Inflammatory macrophage (primary cell): ENCODE measurements at regions not wholly inside any gene's neighbourhood (a gene's known extent, or its start where the extent isn't known, plus 50 kb on each side); places are given as distances from the start of the nearest gene placed in this dataset.
"Not testable (repeated sequence)": the region's sequence is repeated elsewhere in the genome, so short reads cannot be mapped to it uniquely, and the experiment has no call there.

Source experiments
- DNase-seq, 2 donors: peaks; one replicate each; pipeline ENCODE4 v3.0.0-alpha.2; 2020 to 2022

DNA sequence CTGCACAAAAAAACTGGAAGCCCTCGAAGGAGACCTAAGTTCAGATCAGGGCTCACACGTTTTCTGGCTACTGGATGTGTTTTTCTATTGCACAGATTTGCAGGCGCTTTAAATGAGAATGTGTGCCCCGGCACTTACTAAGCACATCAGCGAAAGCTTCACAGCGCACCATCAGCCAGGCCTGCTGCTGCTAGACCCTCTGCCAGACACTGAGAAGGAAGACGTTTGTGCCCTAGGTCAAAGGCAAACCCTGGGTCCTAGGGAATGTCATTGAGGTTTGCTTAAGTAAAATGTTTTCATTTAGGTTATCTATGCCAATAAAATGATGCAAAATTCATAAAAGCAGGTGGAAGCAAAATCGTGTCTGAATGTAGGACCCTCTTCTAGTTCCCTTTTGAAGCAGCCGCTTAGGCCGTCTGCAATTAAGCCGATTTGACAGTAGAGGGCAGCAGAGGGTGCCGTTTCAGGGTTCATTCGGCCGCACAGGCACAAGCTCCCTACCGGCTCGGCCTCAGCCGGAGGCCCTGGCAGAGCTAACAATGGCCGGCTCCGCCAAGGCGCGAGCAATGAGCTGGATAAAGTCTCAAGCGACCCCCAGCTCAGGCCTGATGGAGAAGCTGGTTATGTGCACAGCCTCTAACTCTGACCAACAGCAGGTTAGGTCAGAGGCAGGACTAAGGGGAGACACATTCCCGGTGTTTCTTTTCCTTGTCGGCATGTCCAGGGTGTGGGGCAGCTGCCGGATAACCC, 107.2 kb upstream of the FOXA2 start:
- peak; percentile 77 to 81 for DNase-seq

DNA sequence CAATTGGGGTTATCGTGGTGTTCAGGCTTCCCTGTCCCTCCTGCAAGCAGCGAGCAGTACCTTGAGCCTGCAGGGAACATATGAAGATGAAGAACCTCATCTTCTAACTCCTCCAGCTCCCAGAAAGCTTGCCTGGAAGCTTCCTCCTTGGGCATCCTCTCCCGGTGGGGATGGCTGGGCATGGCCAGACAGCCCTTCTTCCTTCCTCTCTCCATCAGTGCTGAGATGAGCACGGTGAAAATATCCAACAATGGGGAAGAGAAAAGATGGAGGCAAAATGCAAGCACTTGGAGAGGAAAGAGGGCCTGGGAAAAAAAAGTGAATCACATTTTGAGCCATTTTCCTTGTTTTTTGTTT, 107.7 kb upstream of the FOXA2 start:
- no peak for DNase-seq

DNA sequence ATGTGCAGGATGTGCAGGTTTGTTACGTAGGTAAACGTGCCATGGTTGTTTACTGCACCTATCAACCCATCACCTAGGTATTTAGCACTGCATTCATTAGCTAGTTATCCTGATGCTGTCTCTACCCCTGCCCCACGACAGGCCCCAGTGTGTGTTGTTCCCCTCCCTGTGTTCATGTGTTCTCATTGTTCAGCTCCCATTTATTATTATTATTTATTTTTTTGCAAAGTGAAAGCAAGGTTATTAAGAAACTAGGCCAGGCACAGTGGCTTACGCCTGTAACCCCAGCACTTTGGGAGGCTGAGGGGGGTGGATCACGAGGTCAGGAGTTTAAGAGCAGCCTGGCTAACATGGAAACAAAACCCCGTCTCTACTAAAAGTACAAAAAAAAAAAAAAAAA, 108.2 kb upstream of the FOXA2 start:
- DNase-seq, result not testable (repeated sequence)

DNA sequence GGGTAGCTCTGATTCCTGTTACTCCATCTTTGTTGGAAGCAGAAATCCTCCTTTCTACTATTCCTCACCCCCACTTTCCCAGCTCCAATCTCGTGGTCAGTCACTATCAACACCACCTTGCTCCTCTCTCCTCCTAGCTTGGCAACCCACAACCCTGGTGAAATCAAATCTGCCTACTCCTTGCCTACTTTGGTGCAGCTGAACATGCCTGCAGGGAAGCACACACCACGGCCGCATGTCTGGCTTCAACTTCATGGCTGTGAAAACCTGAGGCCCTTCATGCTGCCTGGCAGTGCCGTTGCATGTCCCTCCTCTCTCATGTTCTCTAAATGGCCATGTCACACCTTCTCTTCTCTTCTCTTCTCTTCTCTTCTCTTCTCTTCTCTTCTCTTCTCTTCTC, 112.4 kb upstream of the FOXA2 start:
- no peak for DNase-seq

DNA sequence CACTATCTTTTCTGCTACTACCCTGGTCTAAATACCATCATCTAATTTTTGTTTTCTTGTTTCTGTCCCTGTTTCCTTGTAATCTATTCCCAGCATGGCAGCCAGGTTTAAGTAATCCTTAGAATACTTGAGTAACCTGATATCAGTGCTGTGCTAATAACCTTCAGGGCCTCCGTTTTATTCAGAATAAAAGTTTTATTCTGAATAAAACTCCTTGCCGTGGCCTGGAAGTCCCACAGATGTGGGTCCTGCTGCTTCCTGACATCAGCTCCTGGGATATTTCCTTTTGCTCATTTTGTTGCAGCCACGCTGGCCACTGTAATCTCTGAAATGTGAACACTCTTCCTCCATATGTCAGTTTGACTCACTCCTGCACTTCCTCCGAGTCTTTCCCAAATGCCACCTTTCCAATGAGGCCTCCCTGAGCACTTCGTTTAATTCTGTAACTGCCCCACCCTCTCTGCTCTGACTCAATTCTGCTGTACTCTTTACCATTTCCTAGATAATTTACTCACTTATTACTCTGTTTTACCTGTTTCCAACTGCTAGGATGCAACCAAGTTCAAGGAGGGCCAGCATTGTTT, 114.0 kb upstream of the FOXA2 start:
- DNase-seq, result no peak

DNA sequence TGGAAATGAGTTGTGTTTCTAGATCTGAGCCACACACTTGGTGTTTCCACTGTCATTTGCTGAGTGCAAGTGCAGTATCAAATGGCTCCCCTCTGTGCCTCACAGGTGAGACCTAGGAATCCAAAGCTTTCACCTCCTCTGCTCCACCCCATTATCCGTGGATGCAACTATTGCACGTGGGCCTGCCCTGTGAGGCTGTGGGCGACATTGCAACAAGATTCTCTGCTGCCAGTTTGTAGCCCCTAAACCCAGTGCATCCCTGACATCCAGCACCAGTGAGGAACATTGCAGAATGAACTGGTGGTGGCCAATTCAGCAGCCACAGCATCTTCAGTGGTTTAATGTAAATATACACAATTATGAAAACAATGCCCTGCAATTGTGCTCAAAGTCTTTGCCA, 115.0 kb upstream of the FOXA2 start:
- no peak for DNase-seq

DNA sequence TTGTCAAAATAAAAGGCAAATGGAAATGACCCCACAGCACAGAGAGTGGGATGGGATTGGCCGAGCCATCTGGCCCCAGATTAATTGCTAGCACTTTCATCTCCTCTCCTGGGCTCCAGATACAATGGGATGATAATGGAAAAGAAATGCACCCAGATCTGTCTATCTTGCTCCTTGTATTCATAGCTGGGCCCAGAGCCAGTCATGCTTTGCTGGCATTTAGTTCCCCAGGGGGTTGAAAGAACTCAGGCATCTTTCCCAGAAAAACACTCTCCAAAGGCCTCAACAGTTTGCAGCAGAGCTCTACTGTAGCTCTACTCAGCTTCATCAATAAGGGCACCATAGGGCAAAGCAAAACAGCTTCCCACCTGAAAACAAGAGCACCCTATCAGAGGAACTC, 116.0 kb upstream of the FOXA2 start:
- no peak for DNase-seq

DNA sequence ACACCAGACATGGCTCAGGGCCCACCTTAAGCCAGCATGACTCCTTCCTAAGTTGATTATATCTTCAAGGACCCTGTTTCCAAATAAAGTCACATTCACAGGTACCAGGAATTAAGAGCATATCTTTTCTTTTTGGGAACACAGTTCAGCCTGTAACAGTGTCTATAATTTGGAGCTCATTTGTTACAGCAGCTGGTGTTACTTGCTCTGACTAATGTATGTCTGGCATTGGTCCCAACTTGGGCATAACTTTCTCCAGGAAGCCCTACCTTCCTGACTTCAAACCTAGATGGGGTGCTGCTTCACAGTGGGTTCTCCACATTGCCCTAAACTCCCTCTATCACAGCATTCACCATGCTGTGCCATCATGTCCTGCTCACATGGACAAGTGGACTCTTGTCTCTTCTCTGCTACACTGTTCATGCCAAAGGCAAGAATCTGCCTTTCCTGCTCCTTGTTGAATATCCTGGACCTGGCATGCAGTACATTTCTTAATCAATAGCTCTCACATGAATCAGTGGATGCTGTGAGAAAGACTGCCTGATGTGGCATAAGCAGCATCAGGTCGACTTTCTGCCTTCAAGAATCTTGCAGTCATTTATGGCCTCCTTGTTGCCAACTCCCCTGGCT, 117.4 kb upstream of the FOXA2 start:
- DNase-seq, result no peak

DNA sequence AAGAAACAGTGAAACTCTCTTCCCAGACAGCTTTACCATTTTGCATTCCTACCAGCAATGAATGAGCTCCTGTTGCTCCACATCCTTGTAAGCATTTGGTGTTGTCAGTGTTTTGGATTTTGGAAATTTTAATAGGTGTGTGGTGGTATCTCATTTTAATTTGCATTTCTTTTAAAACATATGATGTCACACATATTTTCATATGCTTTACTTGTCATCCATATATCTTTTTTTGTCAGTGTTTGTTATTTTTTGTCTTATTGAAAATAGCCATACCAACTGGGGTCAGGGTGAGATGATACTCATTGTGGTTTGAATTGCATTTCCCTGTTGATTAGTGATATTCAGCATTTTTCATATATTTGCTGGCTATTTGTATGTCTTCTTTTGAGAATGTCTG, 119.5 kb upstream of the FOXA2 start:
- DNase-seq, result no peak

DNA sequence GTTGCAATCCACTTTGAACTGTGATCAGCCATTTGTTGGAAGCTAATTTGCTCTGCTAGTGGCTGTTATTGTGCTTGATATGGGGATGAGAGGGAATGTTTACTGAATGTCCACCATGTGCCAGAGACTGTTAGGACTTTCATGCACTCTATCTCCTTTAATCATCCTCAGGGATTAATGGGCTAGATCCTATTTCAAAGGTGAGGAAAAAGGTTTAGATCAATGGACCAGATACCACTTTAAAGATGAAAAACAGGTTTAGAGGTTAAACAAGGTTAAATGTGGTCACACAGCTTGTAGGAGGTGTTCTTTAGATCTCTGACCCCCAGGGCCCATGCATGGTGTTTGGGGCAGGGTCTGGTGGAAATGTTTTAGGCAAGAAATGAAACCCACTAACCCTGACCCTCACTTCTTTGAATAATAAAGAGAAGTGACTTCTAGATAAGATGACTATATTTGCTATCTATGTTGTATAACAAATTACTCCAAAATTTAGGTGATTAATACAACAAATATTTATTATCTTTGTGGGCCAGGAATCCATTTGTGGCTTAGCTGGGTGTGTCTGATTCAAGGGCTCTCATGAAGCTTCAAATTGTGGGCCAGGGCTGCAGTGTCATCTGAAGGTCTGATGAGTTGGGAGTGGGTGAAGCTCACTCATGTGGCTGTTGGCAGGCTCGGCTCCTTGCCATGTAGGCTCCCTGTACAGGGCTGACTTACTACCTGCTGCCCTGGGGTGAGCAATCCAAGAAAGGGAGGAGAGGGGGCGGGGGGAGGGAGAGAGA, 127.8 kb upstream of the FOXA2 start:
- DNase-seq, result no peak

DNA sequence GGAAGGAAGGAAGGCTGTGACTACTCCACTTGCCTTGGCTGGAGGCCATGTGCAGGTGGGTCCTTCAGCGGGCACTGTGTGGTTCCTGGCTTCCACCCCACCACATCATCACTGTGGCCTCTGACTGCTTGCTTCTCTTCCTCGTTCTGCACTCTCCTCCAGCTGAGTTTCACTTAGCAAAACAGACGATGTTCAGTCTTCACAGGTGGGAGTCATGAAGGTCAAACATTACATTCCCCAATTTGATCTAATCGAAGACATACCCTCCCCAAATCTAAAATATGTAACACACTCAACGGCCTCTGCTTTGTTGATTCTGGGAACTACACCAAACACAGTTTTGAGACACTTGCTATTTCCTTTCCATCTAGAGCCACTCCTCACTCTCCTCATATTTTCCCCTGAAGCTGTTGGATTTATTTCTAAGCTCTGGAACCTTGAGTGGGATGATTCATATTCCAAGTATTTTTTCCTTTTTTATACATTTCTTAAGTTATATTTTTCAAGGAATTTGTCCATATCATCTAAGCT, 132.5 kb upstream of the FOXA2 start:
- no peak for DNase-seq

DNA sequence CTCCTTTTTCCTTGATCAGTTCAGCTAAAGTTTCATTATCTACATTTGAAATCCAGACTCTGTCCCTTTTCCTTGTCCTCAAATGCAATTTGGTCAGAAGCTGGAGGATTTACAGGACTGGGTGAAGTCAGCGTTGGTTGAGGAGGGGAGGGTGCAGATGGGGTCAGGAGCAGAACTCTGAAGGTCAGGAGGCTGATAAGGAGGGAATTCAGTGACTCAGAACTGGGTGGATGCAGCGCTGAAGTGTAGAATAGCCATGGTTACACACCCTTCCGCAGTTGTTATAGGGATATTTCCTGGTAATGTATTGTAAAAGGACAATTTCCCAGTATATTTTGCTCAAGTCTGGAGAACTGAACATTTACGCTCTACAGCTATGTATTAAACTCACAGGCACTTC, 133.1 kb upstream of the FOXA2 start:
- no peak for DNase-seq

DNA sequence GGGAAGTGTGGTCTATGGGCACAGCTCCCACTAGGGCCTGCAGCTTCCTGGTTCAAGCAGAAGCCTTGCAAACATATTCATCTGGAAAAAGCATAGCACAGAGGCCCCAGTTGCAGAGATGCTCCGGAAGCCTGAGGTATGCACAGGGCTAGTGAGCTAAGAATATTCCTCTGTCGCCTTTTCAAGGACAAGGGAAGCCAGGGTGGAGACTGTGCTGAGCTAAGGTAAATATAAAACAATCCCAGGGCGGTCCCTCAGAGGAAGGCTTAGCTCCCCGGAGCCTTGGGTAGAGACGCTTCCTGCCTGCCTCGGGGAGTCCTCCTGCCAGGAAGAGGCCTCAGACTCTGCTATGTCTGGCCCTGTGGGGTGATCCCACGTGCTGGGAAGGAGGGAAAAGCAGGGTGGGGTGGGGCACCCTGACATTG, 134.8 kb upstream of the FOXA2 start:
- DNase-seq, result no peak

DNA sequence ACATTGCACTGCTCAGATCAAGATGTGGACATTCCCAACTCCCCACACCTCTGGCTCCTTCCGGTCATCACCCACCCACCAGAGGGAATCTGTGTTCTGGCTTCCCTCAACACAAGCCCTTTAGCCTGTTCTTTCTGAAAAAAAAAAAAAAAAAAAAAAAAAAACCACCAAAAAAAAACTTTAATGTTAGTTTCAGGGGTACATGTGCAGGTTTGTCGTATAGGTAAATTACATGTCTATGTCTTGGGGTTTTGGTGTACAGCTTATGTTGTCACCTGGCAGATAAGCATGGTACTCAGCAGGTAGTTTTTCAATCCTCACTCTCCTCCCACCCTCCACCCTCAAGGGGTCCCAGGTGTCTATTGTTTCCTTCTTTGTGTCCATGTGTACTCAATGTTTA, 135.8 kb upstream of the FOXA2 start:
- no peak for DNase-seq

DNA sequence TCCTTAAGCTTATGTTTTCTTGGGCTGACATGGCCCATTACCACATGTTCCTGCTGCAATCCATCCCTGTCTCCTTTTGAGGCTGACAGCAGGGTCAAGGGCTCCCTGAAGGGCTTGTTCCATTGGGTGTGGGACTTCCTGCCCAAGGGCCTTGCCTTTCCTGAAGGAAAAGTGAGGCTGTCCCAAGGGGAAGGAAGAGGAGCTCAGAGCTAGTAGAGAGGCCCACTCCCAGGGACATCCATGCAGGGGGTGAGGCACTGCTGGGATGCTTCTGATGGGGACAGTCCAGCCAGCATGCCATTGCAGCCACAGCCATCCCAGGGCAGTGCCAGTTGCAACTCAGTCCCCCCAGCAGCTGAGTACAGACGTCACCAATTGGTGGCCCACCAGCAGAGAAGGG, 138.4 kb upstream of the FOXA2 start:
- DNase-seq, result no peak

DNA sequence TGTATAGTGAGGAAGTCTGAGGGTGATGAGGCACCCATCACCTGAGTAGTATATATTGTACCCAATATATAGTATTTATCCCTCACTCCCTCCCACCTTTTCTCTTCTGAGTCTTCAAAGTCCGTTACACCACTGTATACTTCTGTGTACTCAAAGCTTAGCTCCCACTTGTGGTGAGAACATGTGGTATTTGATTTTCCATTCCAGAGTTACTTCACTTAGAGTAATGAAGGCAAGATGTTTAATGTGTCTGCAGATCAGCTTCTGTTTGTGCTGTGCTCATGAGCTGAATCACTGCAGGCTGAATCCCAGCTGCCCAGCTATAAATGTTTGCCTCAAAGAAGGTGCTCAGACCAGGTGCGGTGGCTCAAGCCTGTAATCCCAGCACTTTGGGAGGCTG, 139.3 kb upstream of the FOXA2 start:
- peak in 1 of 2 donors; percentile 16 for DNase-seq

DNA sequence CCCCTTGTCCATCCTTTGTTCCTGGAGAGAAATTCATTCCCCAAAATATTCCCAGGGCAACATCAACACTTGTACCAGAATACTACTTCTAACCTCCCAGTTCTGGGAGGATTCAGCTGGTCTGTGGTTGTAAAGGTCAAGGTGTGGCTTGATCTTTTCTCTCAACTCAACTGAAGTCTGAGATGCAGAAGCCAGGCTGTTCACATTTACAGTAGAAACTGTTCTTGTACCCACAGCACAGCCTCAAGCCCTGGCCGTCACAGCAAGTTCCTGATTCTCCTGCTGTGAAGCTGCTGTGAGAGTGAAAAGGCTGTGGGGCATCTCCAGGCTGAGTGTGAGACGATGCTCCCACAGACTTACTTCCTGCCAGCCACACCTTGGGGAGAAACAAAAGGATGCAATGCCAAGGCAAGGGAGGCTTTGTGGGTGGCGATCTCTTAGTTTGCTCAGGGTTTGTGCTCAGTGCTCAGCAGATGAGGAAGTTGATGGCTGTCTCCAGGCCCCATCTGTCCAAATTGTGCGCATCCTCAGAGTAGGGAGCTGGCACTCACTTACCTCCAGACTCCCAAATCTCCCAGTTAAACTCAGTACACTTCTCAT, 143.9 kb upstream of the FOXA2 start:
- DNase-seq, result no peak

DNA sequence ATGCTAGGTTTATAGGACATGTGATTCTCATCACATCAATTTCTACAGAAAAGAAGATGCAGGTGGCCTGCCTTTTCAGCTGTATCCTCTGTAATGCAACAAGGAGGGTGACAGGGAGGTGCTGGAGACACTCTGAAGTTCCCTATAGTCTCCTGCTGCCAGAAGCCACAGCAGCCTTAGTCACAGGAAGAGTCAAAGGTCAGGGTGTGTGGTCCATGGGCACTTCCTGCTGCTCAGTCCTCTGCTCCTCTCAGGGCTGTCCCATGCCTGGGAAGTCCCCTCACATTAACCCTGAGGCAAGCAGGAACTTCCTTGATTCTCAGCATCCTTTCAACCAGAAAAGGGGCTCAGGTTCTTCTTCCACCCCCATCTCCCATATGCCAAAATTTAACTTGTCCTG, 144.8 kb upstream of the FOXA2 start:
- peak; percentile 60 to 77 for DNase-seq

DNA sequence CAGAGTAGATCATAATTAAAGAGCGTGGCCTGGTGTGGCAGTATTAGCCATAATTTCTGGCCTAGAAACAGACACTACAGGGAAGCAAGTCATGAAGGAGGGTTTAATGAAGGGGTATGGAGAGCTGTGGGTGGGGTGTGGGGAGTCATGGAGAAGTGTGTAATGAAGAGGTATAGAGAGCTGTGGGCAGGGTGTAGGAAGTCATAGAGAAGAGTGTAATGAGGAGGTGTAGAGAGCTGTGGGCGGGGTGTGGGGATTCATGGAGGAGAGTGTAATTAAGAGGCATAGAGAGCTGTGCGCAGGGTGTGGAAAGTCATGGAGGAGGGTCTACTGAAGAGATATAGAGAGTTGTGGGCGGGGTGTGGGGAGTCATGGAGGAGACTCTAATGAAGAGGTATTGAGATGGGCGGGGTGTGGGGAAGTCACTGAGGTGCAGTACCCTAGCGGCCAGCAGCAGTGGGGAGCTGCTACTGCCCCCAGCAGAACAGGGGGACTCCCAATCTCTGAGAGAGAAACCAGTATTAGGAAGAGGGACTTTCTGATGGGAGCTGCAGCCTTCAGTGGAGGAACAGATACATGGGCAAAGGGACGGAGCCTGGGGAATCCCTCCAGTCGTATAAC, 145.4 kb upstream of the FOXA2 start:
- DNase-seq, result no peak

DNA sequence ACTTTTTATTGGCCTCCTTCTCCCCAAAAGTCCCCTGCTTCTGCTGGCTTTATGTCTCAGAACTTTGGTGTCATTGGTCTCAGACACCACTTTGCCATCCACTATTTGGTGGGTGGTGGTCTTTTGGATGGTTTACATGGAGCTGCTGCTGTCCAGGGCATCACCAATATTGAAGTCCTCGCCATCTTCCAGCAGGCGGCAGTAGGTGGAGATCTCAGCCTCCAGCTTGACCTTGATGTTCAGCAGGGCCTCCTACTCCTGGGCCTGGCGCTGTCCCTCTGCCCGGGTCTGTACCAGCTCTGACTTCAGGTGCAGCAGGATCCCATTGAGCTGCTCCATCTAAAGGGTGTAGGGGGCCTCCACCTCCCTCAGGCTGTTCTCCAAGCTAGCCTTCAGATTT, 148.4 kb upstream of the FOXA2 start:
- no peak for DNase-seq

DNA sequence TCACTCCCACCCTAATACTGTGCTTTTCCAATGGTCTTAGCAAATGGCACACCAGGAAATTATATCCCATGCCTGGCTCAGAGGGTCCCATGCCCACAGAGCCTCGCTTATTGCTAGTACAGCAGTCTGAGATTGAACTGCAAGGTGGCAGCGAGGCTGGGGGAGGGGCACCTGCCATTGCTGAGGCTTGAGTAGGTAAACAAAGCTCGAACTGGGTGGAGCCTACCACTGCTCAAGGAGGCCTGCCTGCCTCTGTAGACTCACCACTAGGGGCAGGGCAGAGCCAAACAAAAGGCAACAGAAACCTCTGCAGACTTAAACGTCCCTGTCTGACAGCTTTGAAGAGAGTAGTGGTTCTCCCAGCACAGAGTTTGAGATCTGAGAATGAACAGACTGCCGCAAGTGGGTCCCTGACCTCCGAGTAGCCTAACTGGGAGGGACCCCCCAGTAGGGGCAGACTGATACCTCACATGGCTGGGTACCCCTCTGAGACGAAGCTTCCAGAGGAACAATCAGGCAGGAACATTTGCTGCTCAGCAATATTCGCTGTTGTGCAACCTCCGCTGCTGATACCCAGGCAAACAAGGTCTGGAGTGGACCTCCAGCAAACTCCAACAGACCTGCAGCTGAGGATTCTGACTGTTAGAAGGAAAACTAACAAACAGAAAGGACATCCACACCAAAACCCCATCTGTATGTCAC, 150.7 kb upstream of the FOXA2 start:
- DNase-seq, result peak in 1 of 2 donors; percentile 34

DNA sequence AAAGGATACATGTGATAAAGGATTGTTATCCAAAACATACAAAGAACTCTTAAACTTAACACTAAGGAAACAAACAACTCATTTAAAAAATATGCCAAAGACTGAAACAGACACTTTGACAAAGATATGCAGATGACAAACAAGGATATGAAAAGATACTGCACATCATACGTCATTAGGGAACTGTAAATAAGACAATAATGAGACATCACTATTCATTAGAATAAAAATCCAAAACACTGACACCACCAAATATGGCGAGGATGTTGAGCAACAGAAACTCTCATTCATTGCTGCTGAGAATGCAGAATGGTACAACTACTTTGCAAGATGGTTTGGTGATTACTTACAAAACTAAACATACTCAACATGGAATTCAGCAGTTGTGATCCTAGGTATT, 156.5 kb upstream of the FOXA2 start:
- DNase-seq, result no peak
